NB4 (cell line): ENCODE measurements at regions not wholly inside any gene's neighbourhood (a gene's known extent, or its start where the extent isn't known, plus 50 kb on each side); places are given as distances from the start of the nearest gene placed in this dataset.

Source experiments
- MYC ChIP-seq: IDR thresholded peaks from 2 replicates; pipeline ENCODE4 v1.6.1; 2011; ENCODE audit warnings: low read depth, low read length
- POLR2A ChIP-seq: IDR thresholded peaks from 2 replicates; pipeline ENCODE4 v1.6.1; 2011; ENCODE audit warnings: mild to moderate bottlenecking; ENCODE audit not compliant: insufficient read length; ENCODE audit errors: extremely low read depth
- TF ChIP-seq, protein P1 (sequence below): IDR thresholded peaks from one replicate; pipeline ENCODE4 v1.5.1; 2012; ENCODE audit warnings: low read depth, low read length

DNA sequence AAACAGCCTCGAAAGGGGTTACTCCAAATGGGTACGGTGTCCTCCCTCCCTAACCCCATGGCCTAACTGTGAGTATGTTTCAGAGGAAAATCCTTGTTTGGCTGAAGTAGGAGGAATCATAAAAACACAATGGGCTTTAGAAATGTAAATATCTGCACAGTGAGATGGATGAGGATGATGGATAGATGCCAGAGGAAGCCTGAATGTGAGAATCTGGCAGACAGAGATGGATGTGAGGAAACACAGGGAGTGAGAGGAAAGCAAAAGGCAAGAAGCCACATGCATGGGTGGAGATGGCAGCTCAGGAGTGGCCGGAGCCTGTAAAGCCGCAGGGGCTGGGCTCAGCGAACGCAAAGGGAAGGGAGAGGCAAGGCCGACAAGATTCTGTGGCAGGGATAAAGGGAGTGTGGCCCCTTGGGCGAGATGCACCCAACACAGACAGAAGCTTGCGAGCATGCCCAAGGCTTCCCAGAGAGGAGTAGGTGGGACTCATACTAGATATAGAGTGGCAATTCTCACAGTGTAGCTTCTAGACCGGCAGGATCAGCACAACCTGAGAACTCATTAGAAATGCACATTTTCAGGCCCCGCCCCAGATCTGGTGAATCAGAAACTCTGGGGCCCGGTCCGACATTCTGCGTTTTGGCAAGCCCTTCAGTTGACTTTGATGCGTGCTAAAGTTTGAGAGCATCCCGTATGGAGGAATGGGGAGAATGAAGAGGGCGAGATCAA lies 237.3 kb upstream of the CADM1 start:
- TF ChIP-seq, protein P1, sequence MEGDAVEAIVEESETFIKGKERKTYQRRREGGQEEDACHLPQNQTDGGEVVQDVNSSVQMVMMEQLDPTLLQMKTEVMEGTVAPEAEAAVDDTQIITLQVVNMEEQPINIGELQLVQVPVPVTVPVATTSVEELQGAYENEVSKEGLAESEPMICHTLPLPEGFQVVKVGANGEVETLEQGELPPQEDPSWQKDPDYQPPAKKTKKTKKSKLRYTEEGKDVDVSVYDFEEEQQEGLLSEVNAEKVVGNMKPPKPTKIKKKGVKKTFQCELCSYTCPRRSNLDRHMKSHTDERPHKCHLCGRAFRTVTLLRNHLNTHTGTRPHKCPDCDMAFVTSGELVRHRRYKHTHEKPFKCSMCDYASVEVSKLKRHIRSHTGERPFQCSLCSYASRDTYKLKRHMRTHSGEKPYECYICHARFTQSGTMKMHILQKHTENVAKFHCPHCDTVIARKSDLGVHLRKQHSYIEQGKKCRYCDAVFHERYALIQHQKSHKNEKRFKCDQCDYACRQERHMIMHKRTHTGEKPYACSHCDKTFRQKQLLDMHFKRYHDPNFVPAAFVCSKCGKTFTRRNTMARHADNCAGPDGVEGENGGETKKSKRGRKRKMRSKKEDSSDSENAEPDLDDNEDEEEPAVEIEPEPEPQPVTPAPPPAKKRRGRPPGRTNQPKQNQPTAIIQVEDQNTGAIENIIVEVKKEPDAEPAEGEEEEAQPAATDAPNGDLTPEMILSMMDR = no peak
- no peak for TF ChIP-seq POLR2A
- TF ChIP-seq MYC = no peak
